ENCODE measurements at regions not wholly inside any gene's neighbourhood (a gene's known extent, or its start where the extent isn't known, plus 50 kb on each side); places are given as distances from the start of the nearest gene placed in this dataset.

- TF ChIP-seq CTCF (conservative IDR thresholded peaks at IDR 0.05 in 1 of 2, IDR thresholded peaks at IDR 0.05 in 1 of 2; ENCODE audit: extremely low read depth in 1 of 2, insufficient read depth in 1 of 2, low read depth in 1 of 2, low read length in 2 of 2) (no peak), EZH2 (IDR thresholded peaks at IDR 0.05; ENCODE audit: borderline replicate concordance, low read length) (no peak)
These were observed 481.9 kb downstream of the ARL4A start for GRCh38 chr7:13169356-13169755.
